ENCODE measurements at regions not wholly inside any gene's neighbourhood (a gene's known extent, or its start where the extent isn't known, plus 50 kb on each side); places are given as distances from the start of the nearest gene placed in this dataset.

DNA sequence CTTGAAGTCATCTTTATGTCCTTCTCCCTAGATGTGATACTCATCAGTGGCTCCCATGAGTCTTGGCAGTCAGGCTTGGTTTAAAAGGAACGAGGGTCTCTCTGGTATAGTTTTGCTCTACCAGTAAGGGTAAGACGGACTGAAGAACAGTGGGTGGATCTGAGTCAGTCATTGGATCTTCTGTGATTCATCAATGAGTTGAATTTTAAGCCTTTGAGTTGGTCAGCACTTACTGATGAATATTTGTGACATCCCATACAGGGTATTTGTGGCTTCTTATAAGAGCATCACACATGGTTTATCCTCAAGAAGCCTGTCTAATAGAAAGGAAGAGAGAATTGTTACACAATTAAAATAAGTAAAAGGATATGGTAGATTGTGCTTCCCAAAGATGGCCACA lies 87.3 kb upstream of the NAMPT start:
- no peak for DNase-seq (ENCODE audit: extremely low spot score, unreplicated experiment)

DNA sequence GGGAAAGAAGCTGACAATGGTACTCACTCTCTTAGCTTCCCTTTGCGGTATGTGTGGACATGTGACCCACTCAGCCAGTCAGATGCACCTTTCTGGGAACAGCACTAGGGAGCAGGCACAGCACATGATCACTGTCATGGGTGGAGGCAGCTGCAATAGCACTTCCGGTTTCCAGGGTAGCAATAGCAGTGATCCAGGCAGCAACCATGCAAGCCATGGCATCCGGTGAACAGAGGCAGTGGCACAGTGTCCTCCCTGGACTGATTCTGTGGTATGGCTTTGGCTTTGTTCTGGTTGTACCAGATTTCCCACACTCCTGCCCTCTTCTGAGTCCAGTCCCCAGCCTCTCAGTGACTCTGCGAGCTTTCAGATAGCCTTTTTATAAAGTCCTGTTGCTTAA lies 86.8 kb upstream of the NAMPT start:
- Mint-ChIP-seq H3K27me3 (ENCODE audit: unreplicated experiment) (peaks cover 5% of the 10 kb centered on the region), H3K27ac (ENCODE audit: unreplicated experiment) (no peak overlapping the region), H3K9me3 (ENCODE audit: unreplicated experiment) (no peaks in the 10 kb centered on the region), H3K4me3 (ENCODE audit: unreplicated experiment) (no peak overlapping the region), H3K4me1 (ENCODE audit: unreplicated experiment) (peaks cover 3% of the 10 kb centered on the region), H3K36me3 (ENCODE audit: unreplicated experiment) (no peaks in the 10 kb centered on the region)
- DNase-seq (ENCODE audit: extremely low spot score, unreplicated experiment): no peak
- TF ChIP-seq, protein P1, sequence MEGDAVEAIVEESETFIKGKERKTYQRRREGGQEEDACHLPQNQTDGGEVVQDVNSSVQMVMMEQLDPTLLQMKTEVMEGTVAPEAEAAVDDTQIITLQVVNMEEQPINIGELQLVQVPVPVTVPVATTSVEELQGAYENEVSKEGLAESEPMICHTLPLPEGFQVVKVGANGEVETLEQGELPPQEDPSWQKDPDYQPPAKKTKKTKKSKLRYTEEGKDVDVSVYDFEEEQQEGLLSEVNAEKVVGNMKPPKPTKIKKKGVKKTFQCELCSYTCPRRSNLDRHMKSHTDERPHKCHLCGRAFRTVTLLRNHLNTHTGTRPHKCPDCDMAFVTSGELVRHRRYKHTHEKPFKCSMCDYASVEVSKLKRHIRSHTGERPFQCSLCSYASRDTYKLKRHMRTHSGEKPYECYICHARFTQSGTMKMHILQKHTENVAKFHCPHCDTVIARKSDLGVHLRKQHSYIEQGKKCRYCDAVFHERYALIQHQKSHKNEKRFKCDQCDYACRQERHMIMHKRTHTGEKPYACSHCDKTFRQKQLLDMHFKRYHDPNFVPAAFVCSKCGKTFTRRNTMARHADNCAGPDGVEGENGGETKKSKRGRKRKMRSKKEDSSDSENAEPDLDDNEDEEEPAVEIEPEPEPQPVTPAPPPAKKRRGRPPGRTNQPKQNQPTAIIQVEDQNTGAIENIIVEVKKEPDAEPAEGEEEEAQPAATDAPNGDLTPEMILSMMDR (IDR thresholded peaks at IDR 0.05): no peak

More for the DNA sequence above, 87.3 kb upstream of the NAMPT start:
- no peak overlapping the region for H3K27ac Mint-ChIP-seq (ENCODE audit: unreplicated experiment)
- peaks cover 5% of the 10 kb centered on the region for H3K27me3 Mint-ChIP-seq (ENCODE audit: unreplicated experiment)
- H3K9me3 Mint-ChIP-seq (ENCODE audit: unreplicated experiment): no peaks in the 10 kb centered on the region
- peaks cover 3% of the 10 kb centered on the region for H3K4me1 Mint-ChIP-seq (ENCODE audit: unreplicated experiment)
- TF ChIP-seq, protein P1 (IDR thresholded peaks at IDR 0.05): no peak
- no peak overlapping the region for H3K4me3 Mint-ChIP-seq (ENCODE audit: unreplicated experiment)
- no peaks in the 10 kb centered on the region for H3K36me3 Mint-ChIP-seq (ENCODE audit: unreplicated experiment)

DNA sequence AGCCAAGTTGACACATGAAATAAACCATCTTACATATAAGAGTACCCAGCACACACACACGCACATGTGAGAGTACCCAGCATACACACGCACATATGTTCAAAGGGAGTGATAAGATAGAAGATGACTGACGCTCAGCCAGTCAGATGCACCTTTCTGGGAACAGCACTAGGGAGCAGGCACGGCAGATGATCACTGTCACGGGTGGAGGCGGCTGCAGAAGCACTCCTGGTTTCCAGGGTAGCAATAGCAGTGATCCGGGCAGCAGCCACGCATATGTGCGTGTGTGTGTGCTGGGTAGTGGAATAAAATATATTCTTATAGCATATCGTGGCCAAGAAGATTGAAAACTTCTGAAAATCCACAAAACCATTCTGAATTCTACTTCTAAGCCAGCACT lies 85.8 kb upstream of the NAMPT start:
- DNase-seq (ENCODE audit: extremely low spot score, unreplicated experiment): no peak
- Mint-ChIP-seq H3K9me3 (ENCODE audit: unreplicated experiment) (no peaks in the 10 kb centered on the region), H3K27ac (ENCODE audit: unreplicated experiment) (no peak overlapping the region), H3K36me3 (ENCODE audit: unreplicated experiment) (no peaks in the 10 kb centered on the region), H3K4me3 (ENCODE audit: unreplicated experiment) (no peak overlapping the region), H3K27me3 (ENCODE audit: unreplicated experiment) (peaks cover 5% of the 10 kb centered on the region), H3K4me1 (ENCODE audit: unreplicated experiment) (peaks cover 3% of the 10 kb centered on the region)
- TF ChIP-seq, protein P1 (IDR thresholded peaks at IDR 0.05): no peak

DNA sequence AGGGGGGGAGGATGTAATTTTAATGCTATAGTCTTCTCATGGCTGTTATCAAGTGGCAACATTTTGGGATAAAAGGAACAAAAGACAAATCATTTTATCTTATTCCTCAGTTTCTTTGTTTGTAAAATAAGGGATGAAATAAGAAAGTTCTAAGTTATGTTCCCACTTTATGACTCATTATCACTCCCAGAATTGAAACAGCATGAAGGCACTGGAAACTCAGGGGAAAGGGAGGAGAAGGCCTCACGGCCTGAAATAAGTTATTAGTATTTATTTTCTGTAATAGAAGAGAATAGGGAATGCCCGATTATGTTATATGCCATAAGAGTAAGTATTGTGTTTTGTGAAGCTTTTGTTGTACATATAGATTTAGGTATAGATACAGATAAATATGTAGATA lies 85.0 kb upstream of the NAMPT start:
- no peak overlapping the region for H3K4me3 Mint-ChIP-seq (ENCODE audit: unreplicated experiment)
- peaks cover 8% of the 10 kb centered on the region for H3K27me3 Mint-ChIP-seq (ENCODE audit: unreplicated experiment)
- H3K9me3 Mint-ChIP-seq (ENCODE audit: unreplicated experiment): no peaks in the 10 kb centered on the region
- peaks cover 3% of the 10 kb centered on the region for H3K4me1 Mint-ChIP-seq (ENCODE audit: unreplicated experiment)
- DNase-seq (ENCODE audit: extremely low spot score, unreplicated experiment): no peak
- TF ChIP-seq, protein P1 (IDR thresholded peaks at IDR 0.05): no peak
- no peaks in the 10 kb centered on the region for H3K36me3 Mint-ChIP-seq (ENCODE audit: unreplicated experiment)
- no peak overlapping the region for H3K27ac Mint-ChIP-seq (ENCODE audit: unreplicated experiment)

DNA sequence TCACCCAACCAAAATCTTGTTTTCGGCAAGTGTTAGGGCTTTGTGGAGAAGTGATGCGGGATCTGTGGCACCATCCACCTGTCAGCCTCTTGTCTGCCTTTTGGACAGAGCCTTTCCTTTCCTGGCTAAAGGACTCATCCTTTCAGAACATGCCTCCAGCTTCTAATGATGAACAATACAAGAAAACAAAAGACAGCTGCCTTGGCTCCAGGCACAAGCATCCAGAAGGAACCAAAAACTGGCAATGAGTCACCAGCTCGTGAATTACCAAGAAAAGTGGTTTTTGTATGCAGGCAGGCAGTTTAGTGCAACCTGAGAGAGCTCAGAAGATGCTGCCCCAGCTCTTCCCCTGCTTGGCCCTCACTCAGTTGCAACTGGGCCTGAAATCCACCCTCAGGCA lies 84.6 kb upstream of the NAMPT start:
- no peaks in the 10 kb centered on the region for H3K36me3 Mint-ChIP-seq (ENCODE audit: unreplicated experiment)

More for the DNA sequence above, 84.6 kb upstream of the NAMPT start:
- TF ChIP-seq, protein P1 (IDR thresholded peaks at IDR 0.05): no peak
- DNase-seq (ENCODE audit: extremely low spot score, unreplicated experiment): no peak
- peaks cover 4% of the 10 kb centered on the region for H3K27me3 Mint-ChIP-seq (ENCODE audit: unreplicated experiment)
- H3K9me3 Mint-ChIP-seq (ENCODE audit: unreplicated experiment): no peaks in the 10 kb centered on the region
- no peak overlapping the region for H3K27ac Mint-ChIP-seq (ENCODE audit: unreplicated experiment)
- no peak overlapping the region for H3K4me3 Mint-ChIP-seq (ENCODE audit: unreplicated experiment)
- peaks cover 3% of the 10 kb centered on the region for H3K4me1 Mint-ChIP-seq (ENCODE audit: unreplicated experiment)
